ENCODE measurements at regions not wholly inside any gene's neighbourhood (a gene's known extent, or its start where the extent isn't known, plus 50 kb on each side); places are given as distances from the start of the nearest gene placed in this dataset.

- Mint-ChIP-seq H3K36me3 (ENCODE audit: low read depth) (no peaks in the 10 kb centered on the region), H3K27me3 (ENCODE audit: low read depth) (peaks cover 2% of the 10 kb centered on the region), H3K4me3 (ENCODE audit: unreplicated experiment) (no peak overlapping the region), H3K27ac (ENCODE audit: unreplicated experiment) (no peak overlapping the region), H3K9me3 (ENCODE audit: low read depth) (no peaks in the 10 kb centered on the region), H3K4me1 (ENCODE audit: low read depth) (no peaks in the 10 kb centered on the region)
- no peak for DNase-seq (ENCODE audit: low spot score)
- TF ChIP-seq, protein P1, sequence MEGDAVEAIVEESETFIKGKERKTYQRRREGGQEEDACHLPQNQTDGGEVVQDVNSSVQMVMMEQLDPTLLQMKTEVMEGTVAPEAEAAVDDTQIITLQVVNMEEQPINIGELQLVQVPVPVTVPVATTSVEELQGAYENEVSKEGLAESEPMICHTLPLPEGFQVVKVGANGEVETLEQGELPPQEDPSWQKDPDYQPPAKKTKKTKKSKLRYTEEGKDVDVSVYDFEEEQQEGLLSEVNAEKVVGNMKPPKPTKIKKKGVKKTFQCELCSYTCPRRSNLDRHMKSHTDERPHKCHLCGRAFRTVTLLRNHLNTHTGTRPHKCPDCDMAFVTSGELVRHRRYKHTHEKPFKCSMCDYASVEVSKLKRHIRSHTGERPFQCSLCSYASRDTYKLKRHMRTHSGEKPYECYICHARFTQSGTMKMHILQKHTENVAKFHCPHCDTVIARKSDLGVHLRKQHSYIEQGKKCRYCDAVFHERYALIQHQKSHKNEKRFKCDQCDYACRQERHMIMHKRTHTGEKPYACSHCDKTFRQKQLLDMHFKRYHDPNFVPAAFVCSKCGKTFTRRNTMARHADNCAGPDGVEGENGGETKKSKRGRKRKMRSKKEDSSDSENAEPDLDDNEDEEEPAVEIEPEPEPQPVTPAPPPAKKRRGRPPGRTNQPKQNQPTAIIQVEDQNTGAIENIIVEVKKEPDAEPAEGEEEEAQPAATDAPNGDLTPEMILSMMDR (IDR thresholded peaks at IDR 0.05): no peak
Observed at GRCh38 chr12:93152617-93153016, 223.5 kb upstream of the EEA1 start.

DNA sequence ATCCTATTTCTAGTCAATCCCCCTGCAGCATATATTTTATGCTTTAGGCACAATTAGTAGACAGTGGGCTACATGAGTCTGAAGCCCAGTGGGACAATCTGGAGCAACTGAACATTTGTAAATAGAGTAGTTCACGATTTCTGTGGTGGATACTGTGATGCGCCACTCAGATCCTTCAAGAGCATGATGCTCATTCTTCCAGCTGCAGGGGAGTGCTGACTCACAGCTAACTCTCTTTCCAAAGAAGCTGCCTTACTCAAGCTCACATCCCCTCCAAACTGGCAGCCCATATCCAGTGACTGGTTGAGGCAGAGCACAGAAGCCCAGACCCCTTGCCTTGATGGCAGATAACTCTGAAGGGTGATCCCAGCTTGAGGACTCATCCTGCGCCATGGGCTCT, 224.2 kb upstream of the EEA1 start:
- Mint-ChIP-seq H3K9me3 (ENCODE audit: low read depth) (peaks cover 3% of the 10 kb centered on the region), H3K27ac (ENCODE audit: unreplicated experiment) (no peak overlapping the region), H3K4me3 (ENCODE audit: unreplicated experiment) (no peak overlapping the region), H3K4me1 (ENCODE audit: low read depth) (no peaks in the 10 kb centered on the region), H3K36me3 (ENCODE audit: low read depth) (no peaks in the 10 kb centered on the region), H3K27me3 (ENCODE audit: low read depth) (peaks cover 2% of the 10 kb centered on the region)
- TF ChIP-seq, protein P1 (IDR thresholded peaks at IDR 0.05): no peak
- no peak for DNase-seq (ENCODE audit: low spot score)

GRCh38 chr12:93154096-93154728, 223.5 kb upstream of the NUDT4 start:
- Mint-ChIP-seq H3K36me3 (ENCODE audit: low read depth) (no peaks in the 10 kb centered on the region), H3K27ac (ENCODE audit: unreplicated experiment) (no peak overlapping the region), H3K27me3 (ENCODE audit: low read depth) (peaks cover 2% of the 10 kb centered on the region), H3K9me3 (ENCODE audit: low read depth) (peaks cover 10% of the 10 kb centered on the region), H3K4me3 (ENCODE audit: unreplicated experiment) (no peak overlapping the region), H3K4me1 (ENCODE audit: low read depth) (no peaks in the 10 kb centered on the region)
- no peak for DNase-seq (ENCODE audit: low spot score)
- TF ChIP-seq, protein P1 (IDR thresholded peaks at IDR 0.05): no peak

DNA sequence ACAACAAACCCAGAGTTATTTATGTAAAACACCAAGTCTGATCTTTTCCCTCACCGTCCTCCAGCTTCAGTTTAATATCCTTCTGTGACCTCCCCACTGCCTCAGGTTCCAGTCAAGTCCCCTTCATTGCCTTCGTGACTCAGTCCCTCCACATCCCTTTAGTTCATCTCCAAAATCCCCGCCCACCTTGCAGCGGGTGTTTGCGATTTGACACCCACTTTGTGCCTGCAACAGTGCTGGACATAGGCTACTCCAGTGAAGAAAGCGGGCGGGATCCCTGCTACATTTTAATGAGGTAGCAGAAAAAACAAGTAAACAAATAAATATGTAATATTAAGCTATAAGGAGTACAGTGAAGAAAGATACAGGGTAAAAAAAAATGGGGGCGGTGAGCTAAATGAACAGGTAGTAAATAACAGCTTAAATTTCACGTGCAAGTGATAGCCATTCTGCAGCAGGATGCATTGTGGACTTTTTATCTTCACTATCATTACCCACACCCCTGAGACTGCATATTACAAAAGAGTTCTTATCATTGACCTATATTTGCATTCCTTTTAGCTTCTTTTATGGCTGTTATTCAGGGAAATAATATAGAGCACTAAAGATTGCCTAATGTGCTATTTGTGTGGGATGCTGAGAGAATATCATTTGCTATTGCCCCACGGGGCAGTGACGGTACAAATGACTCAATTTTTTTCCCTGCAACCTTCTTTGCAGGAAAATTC, 222.8 kb upstream of the NUDT4 start:
- Mint-ChIP-seq H3K27me3 (ENCODE audit: low read depth) (peaks cover 2% of the 10 kb centered on the region), H3K36me3 (ENCODE audit: low read depth) (no peaks in the 10 kb centered on the region), H3K27ac (ENCODE audit: unreplicated experiment) (no peak overlapping the region), H3K4me3 (ENCODE audit: unreplicated experiment) (no peak overlapping the region), H3K4me1 (ENCODE audit: low read depth) (no peaks in the 10 kb centered on the region), H3K9me3 (ENCODE audit: low read depth) (peaks cover 10% of the 10 kb centered on the region)
- TF ChIP-seq, protein P1 (IDR thresholded peaks at IDR 0.05): no peak
- DNase-seq (ENCODE audit: low spot score): no peak

DNA sequence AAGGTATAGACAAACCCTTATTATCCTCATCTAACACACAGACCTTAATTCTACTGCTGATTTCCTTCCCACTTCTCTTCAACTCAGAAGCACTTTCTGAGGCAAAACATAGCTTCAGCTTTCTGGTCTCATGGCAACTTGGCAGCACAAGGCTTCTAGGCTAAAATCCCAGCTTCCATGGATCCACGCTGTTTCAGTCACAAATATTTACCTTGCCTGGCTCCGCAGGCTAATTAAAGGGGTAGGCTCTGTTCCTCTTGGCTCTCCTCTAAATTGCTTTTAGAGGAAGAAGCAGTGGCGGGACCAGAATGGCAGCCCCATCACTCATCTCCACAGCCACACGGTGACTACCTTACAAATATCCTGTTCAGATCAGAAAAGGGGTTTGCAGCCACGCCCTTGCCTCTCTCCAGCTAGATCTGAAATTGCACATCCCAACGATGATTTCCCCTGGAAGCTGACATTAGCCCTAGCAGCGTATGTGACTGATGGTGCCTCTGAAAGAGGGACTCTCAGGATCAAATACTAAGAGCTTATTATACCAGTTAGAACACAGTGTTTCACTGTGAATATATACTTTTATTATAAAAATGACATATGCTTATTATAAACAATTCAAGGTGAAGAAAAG, 221.5 kb upstream of the NUDT4 start:
- H3K27ac Mint-ChIP-seq (ENCODE audit: unreplicated experiment): no peak overlapping the region
- peaks cover 2% of the 10 kb centered on the region for H3K27me3 Mint-ChIP-seq (ENCODE audit: low read depth)
- no peak overlapping the region for H3K4me3 Mint-ChIP-seq (ENCODE audit: unreplicated experiment)
- H3K4me1 Mint-ChIP-seq (ENCODE audit: low read depth): no peaks in the 10 kb centered on the region
- no peak for DNase-seq (ENCODE audit: low spot score)
- TF ChIP-seq, protein P1 (IDR thresholded peaks at IDR 0.05): no peak
- peaks cover 10% of the 10 kb centered on the region for H3K9me3 Mint-ChIP-seq (ENCODE audit: low read depth)
- no peaks in the 10 kb centered on the region for H3K36me3 Mint-ChIP-seq (ENCODE audit: low read depth)
